Cardiac fibroblast (primary cell): ENCODE measurements at regions not wholly inside any gene's neighbourhood (a gene's known extent, or its start where the extent isn't known, plus 50 kb on each side); places are given as distances from the start of the nearest gene placed in this dataset.
A peak's percentile ranks its signal among the peaks of the same experiment; 100 is the strongest.
"Not testable (repeated sequence)": the region's sequence is repeated elsewhere in the genome, so short reads cannot be mapped to it uniquely, and the experiment has no call there.

Experiments
- DNase-seq, 2 donors: peaks; one replicate each; pipeline versions ENCODE4 v3.0.0 to v3.0.0-alpha.2; 2010; ENCODE audit warnings: low read depth in 2 of 2
- H3K4me3 ChIP-seq, 2 donors: replicated peaks in 1 of 2; 1 replicate in 1 of 2; 2 replicates in 1 of 2; pipeline ENCODE4 v1.5.1; 2011; ENCODE audit warnings: low read depth in 2 of 2, low read length in 2 of 2, mild to moderate bottlenecking in 2 of 2, moderate library complexity in 1 of 2
- CTCF ChIP-seq: IDR thresholded peaks from one replicate; pipeline ENCODE4 v1.5.1; 2011; ENCODE audit warnings: low read depth, mild to moderate bottlenecking, low read length, inconsistent platforms

GRCh38 chr17:13107676-13108235, 89.9 kb upstream of the ELAC2 start:
- H3K4me3 ChIP-seq, result no peak overlapping the region
- TF ChIP-seq CTCF, result no peak
- DNase-seq, result peak in 1 of 2 donors; percentile 1

DNA sequence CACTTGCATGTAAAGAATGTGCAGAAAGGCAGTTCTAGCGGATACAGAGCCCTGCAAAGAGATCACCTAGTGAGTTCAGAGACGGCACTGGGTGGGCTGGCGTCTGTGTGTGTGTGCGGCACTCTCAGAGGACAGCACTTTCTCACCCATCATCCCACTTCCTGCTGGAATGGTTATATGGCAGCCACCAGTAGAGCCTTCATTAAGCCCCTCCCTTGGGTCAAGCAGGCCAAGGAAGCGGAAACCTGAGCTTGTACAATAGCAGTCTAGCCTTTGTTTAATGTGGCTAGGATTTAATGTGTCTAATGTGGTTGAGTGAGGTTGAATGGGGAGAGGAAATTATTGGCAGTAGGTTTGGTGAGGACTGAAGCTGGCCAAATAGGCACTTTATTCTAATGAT, 88.3 kb upstream of the ELAC2 start:
- no peak for TF ChIP-seq CTCF
- no peak for DNase-seq
- H3K4me3 ChIP-seq, result no peak overlapping the region

DNA sequence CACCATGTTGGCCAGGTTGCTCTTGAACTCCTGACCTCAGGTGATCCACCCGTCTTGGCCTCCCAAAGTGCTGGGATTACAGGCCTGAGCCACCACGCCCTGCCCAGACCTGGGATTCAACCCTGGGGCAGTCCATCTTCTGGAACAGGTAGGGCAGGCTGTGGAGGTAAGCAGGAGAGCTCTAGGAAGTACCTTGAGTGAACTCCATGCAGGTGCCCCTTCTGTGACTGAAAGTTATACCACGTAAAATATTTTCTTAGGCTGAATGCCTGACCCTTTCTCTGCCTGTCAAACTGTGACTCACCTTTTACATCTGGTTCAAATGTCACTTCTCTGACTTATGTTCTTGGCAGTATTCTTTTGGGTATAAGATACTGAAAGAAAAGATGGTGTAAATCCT, 86.7 kb upstream of the ELAC2 start:
- DNase-seq, result no peak
- no peak overlapping the region for H3K4me3 ChIP-seq
- TF ChIP-seq CTCF, result no peak

DNA sequence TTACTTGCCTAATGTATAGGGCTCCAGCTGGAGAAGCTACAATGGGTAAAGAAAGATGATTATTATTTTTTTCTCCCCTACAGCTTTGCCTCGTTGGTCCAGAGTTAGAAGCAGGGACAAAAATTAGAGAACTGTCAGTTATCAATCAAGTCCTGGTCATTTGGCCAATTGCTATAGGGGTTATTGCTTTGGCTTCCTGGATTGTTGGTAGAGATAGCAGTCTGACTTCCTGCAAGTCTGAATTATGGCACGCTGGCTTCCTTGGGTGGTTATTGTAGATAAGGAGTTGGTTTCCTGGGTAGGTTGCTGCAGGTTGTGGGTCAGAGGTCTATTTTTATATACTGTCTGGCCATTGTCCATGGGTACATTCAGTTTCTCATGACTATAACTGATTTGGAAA, 84.7 kb upstream of the ELAC2 start:
- DNase-seq, result no peak
- TF ChIP-seq CTCF, result no peak
- H3K4me3 ChIP-seq, result no peak overlapping the region

DNA sequence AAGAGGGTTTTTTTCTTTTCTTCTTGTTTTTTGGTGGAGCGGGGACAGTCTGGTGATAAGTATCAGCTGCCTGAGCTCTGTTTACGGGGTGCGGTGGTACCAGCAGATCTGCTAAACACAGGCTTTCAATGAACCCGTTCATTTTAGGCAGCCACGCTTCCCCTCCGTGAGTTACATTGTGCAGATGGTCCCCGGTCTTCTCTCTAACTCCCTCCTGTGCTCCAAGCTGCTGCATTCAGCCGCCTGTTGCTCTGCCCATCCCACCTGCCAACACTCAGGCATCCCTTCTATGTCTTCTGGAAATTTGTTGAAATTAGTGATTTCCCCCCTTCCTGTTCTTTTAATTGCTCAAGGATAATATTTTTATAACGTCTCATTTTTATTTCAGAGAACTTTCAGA, 82.1 kb upstream of the ELAC2 start:
- DNase-seq, result no peak
- H3K4me3 ChIP-seq, result no peak overlapping the region
- TF ChIP-seq CTCF, result no peak

- TF ChIP-seq CTCF, result no peak
- no peak overlapping the region for H3K4me3 ChIP-seq
- DNase-seq, result no peak
These were observed 81.4 kb upstream of the ELAC2 start for GRCh38 chr17:13099089-13099735.

DNA sequence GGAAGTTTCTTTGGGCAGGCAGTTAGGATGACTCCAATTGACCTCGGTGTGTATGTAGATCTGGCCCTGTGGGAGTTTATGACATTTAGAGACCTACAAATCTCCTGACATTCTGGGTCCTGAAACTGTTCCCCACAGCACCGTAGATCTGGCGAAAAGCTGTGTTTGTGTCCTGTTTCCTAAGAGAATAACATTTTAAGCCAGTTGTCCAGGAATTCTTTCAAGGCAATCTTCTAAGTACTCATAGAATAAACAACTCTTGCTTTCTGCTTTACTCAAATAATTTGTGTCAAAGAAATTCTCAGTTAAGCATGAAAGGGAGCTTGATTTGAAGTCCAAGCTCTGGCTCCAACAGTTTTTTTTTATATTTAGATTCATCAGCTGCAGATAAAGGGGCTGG, 78.5 kb upstream of the ELAC2 start:
- no peak for TF ChIP-seq CTCF
- H3K4me3 ChIP-seq, result no peak overlapping the region
- no peak for DNase-seq

GRCh38 chr17:13092010-13092409, 74.2 kb upstream of the ELAC2 start:
- not testable (repeated sequence) for DNase-seq, H3K4me3 ChIP-seq
